Loucy (cell line): ENCODE measurements at regions not wholly inside any gene's neighbourhood (a gene's known extent, or its start where the extent isn't known, plus 50 kb on each side); places are given as distances from the start of the nearest gene placed in this dataset.
"Not testable (repeated sequence)": the region's sequence is repeated elsewhere in the genome, so short reads cannot be mapped to it uniquely, and the experiment has no call there.

Experiments used
- EZH2phosphoT487 ChIP-seq: fragments of 200-600 bp; IDR thresholded peaks from 2 replicates; pipeline ENCODE4 v1.6.1; 2018; ENCODE audit warnings: antibody characterized with exemption, mild to moderate bottlenecking, moderate library complexity, borderline replicate concordance
- TF ChIP-seq, protein P1 (sequence below): fragments of 200-600 bp; sonication (generic); conservative IDR thresholded peaks from 2 replicates; pipeline ENCODE4 v1.5.1; 2014; ENCODE audit warnings: mild to moderate bottlenecking, antibody characterized with exemption, low read length

DNA sequence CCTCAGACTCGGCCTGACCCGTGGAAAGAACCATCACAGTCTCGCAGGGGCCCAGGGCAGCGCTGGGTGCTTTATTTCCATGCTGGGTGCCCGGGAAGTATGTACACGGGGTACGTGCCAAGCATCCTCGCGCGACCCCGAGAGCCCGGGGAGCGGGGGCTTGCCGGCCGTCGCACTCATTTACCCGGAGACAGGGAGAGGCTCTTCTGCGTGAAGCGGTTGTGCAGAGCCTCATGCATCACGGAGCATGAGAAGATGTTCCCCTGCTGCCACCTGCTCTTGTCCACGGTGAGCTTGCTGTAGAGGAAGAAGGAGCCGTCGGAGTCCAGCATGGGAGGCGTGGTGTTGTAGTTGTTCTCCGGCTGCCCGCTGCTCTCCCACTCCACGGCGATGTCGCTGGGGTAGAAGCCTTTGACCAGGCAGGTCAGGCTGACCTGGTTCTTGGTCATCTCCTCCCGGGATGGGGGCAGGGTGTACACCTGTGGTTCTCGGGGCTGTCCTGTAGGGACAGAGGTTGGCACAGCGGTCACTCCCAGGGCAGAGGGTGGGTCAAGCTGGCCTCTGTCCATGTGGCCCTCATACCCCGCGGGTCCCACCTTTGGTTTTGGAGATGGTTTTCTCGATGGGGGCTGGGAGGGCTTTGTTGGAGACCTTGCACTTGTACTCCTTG lies 242.8 kb downstream of the TMEM121 start:
- TF ChIP-seq, protein P1, sequence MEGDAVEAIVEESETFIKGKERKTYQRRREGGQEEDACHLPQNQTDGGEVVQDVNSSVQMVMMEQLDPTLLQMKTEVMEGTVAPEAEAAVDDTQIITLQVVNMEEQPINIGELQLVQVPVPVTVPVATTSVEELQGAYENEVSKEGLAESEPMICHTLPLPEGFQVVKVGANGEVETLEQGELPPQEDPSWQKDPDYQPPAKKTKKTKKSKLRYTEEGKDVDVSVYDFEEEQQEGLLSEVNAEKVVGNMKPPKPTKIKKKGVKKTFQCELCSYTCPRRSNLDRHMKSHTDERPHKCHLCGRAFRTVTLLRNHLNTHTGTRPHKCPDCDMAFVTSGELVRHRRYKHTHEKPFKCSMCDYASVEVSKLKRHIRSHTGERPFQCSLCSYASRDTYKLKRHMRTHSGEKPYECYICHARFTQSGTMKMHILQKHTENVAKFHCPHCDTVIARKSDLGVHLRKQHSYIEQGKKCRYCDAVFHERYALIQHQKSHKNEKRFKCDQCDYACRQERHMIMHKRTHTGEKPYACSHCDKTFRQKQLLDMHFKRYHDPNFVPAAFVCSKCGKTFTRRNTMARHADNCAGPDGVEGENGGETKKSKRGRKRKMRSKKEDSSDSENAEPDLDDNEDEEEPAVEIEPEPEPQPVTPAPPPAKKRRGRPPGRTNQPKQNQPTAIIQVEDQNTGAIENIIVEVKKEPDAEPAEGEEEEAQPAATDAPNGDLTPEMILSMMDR = not testable (repeated sequence)
- TF ChIP-seq EZH2phosphoT487 = not testable (repeated sequence)
